Stimulated activated memory B cell treated with anti-CD40 and anti-IgM and Interleukin-4, amounts not matched to agents 10 μg/mL and 1 μg/mL and 100 μg/mL, for 72 hours (primary cell): ENCODE measurements at regions not wholly inside any gene's neighbourhood (a gene's known extent, or its start where the extent isn't known, plus 50 kb on each side); places are given as distances from the start of the nearest gene placed in this dataset.
"Not testable (repeated sequence)": the region's sequence is repeated elsewhere in the genome, so short reads cannot be mapped to it uniquely, and the experiment has no call there.

Experiments used
- ATAC-seq: fragments of 150-1000 bp; cut with Tn5 transposase; 2 replicates; pipeline ENCODE4 v1.10.0; 2021
- H3K27ac Mint-ChIP-seq: one replicate; pipeline ENCODE4 v1.8.0; 2022; ENCODE audit warnings: mild to moderate bottlenecking, mixed read lengths
- H3K27me3 Mint-ChIP-seq: one replicate; pipeline ENCODE4 v1.8.0; 2022; ENCODE audit warnings: mixed read lengths
- H3K36me3 Mint-ChIP-seq: one replicate; pipeline ENCODE4 v1.8.0; 2022; ENCODE audit warnings: mixed read lengths
- H3K4me1 Mint-ChIP-seq: one replicate; pipeline ENCODE4 v1.8.0; 2022; ENCODE audit warnings: mixed read lengths
- H3K4me3 Mint-ChIP-seq: one replicate; pipeline ENCODE4 v1.8.0; 2022; ENCODE audit warnings: mild to moderate bottlenecking, moderate library complexity, mixed read lengths
- H3K9me3 Mint-ChIP-seq: one replicate; pipeline ENCODE4 v1.8.0; 2022; ENCODE audit warnings: mixed read lengths

- ATAC-seq = no peak
- Mint-ChIP-seq H3K4me1 (no peaks in the 10 kb centered on the region), H3K36me3 (peaks cover 4% of the 10 kb centered on the region), H3K9me3 (peaks cover 9% of the 10 kb centered on the region), H3K4me3 (no peak overlapping the region), H3K27me3 (no peaks in the 10 kb centered on the region), H3K27ac (no peak overlapping the region)
Measured at GRCh38 chr5:40167283-40167682, 512.4 kb upstream of the PTGER4 start.

GRCh38 chr5:40166802-40167201 lies 512.9 kb upstream of the PTGER4 start:
- Mint-ChIP-seq H3K4me1 (no peaks in the 10 kb centered on the region), H3K27ac (no peak overlapping the region), H3K4me3 (no peak overlapping the region), H3K27me3 (no peaks in the 10 kb centered on the region), H3K36me3 (peaks cover 4% of the 10 kb centered on the region), H3K9me3 (peaks cover 9% of the 10 kb centered on the region)
- no peak for ATAC-seq

- Mint-ChIP-seq H3K4me3 (no peak overlapping the region), H3K27ac (no peak overlapping the region), H3K4me1 (no peaks in the 10 kb centered on the region), H3K27me3 (no peaks in the 10 kb centered on the region), H3K36me3 (peaks cover 4% of the 10 kb centered on the region), H3K9me3 (peaks cover 9% of the 10 kb centered on the region)
- ATAC-seq = no peak
Measured at GRCh38 chr5:40165789-40166728, 513.7 kb upstream of the PTGER4 start.

GRCh38 chr5:40165106-40165788 lies 514.5 kb upstream of the PTGER4 start:
- H3K4me1 Mint-ChIP-seq = no peaks in the 10 kb centered on the region
- H3K27me3 Mint-ChIP-seq = no peaks in the 10 kb centered on the region
- H3K4me3 Mint-ChIP-seq = no peak overlapping the region
- peaks cover 4% of the 10 kb centered on the region for H3K36me3 Mint-ChIP-seq
- peaks cover 5% of the 10 kb centered on the region for H3K9me3 Mint-ChIP-seq
- no peak overlapping the region for H3K27ac Mint-ChIP-seq
- ATAC-seq = no peak

GRCh38 chr5:40160435-40160834 lies 519.3 kb upstream of the PTGER4 start:
- no peaks in the 10 kb centered on the region for H3K36me3 Mint-ChIP-seq
- H3K4me3 Mint-ChIP-seq = no peak overlapping the region
- H3K4me1 Mint-ChIP-seq = no peaks in the 10 kb centered on the region
- no peak overlapping the region for H3K27ac Mint-ChIP-seq
- ATAC-seq = no peak
- no peaks in the 10 kb centered on the region for H3K27me3 Mint-ChIP-seq
- H3K9me3 Mint-ChIP-seq = peaks cover 6% of the 10 kb centered on the region

- Mint-ChIP-seq H3K27ac (no peak overlapping the region), H3K9me3 (peaks cover 3% of the 10 kb centered on the region), H3K4me1 (no peaks in the 10 kb centered on the region), H3K4me3 (no peak overlapping the region), H3K27me3 (no peaks in the 10 kb centered on the region), H3K36me3 (no peaks in the 10 kb centered on the region)
- no peak for ATAC-seq
Measured at GRCh38 chr5:40154194-40154593, 525.5 kb upstream of the PTGER4 start.

- no peak overlapping the region for H3K4me3 Mint-ChIP-seq
- no peaks in the 10 kb centered on the region for H3K27me3 Mint-ChIP-seq
- ATAC-seq = no peak
- H3K27ac Mint-ChIP-seq = no peak overlapping the region
- H3K9me3 Mint-ChIP-seq = peaks cover 3% of the 10 kb centered on the region
- H3K36me3 Mint-ChIP-seq = no peaks in the 10 kb centered on the region
- H3K4me1 Mint-ChIP-seq = no peaks in the 10 kb centered on the region
Measured at GRCh38 chr5:40150896-40151295, 528.8 kb upstream of the PTGER4 start.

GRCh38 chr5:40141896-40142295 lies 537.8 kb upstream of the PTGER4 start:
- no peak overlapping the region for H3K27ac Mint-ChIP-seq
- H3K27me3 Mint-ChIP-seq = no peaks in the 10 kb centered on the region
- H3K36me3 Mint-ChIP-seq = no peaks in the 10 kb centered on the region
- ATAC-seq = no peak
- H3K9me3 Mint-ChIP-seq = no peaks in the 10 kb centered on the region
- H3K4me1 Mint-ChIP-seq = no peaks in the 10 kb centered on the region
- no peak overlapping the region for H3K4me3 Mint-ChIP-seq

- Mint-ChIP-seq H3K9me3 (no peaks in the 10 kb centered on the region), H3K27ac (no peak overlapping the region), H3K4me3 (no peak overlapping the region), H3K36me3 (no peaks in the 10 kb centered on the region), H3K27me3 (no peaks in the 10 kb centered on the region), H3K4me1 (no peaks in the 10 kb centered on the region)
- ATAC-seq = no peak
Measured at GRCh38 chr5:40141418-40141817, 538.3 kb upstream of the PTGER4 start.

GRCh38 chr5:40137223-40137622 lies 542.5 kb upstream of the PTGER4 start:
- no peaks in the 10 kb centered on the region for H3K27me3 Mint-ChIP-seq
- H3K9me3 Mint-ChIP-seq = no peaks in the 10 kb centered on the region
- H3K36me3 Mint-ChIP-seq = no peaks in the 10 kb centered on the region
- no peak for ATAC-seq
- no peak overlapping the region for H3K4me3 Mint-ChIP-seq
- no peak overlapping the region for H3K27ac Mint-ChIP-seq
- H3K4me1 Mint-ChIP-seq = no peaks in the 10 kb centered on the region

GRCh38 chr5:40134883-40135520 lies 544.7 kb upstream of the PTGER4 start:
- Mint-ChIP-seq H3K4me1 (no peaks in the 10 kb centered on the region), H3K9me3 (no peaks in the 10 kb centered on the region), H3K36me3 (no peaks in the 10 kb centered on the region), H3K27ac (no peak overlapping the region), H3K27me3 (no peaks in the 10 kb centered on the region), H3K4me3 (no peak overlapping the region)
- ATAC-seq = no peak

GRCh38 chr5:40124367-40124766 lies 555.3 kb upstream of the PTGER4 start:
- Mint-ChIP-seq H3K4me3 (no peak overlapping the region), H3K4me1 (peaks cover 21% of the 10 kb centered on the region), H3K27me3 (no peaks in the 10 kb centered on the region), H3K36me3 (peaks cover 6% of the 10 kb centered on the region), H3K27ac (no peak overlapping the region), H3K9me3 (peaks cover 20% of the 10 kb centered on the region)
- no peak for ATAC-seq

GRCh38 chr5:40121236-40121635 lies 558.5 kb upstream of the PTGER4 start:
- Mint-ChIP-seq H3K9me3 (peaks cover 11% of the 10 kb centered on the region), H3K4me1 (peaks cover 9% of the 10 kb centered on the region), H3K36me3 (peaks cover 6% of the 10 kb centered on the region), H3K27me3 (no peaks in the 10 kb centered on the region), H3K4me3 (no peak overlapping the region), H3K27ac (no peak overlapping the region)
- ATAC-seq = no peak

GRCh38 chr5:40112875-40113274 lies 566.8 kb upstream of the PTGER4 start:
- Mint-ChIP-seq H3K27ac (no peak overlapping the region), H3K27me3 (no peaks in the 10 kb centered on the region), H3K36me3 (no peaks in the 10 kb centered on the region), H3K4me1 (no peaks in the 10 kb centered on the region), H3K4me3 (no peak overlapping the region), H3K9me3 (no peaks in the 10 kb centered on the region)
- no peak for ATAC-seq

- not testable (repeated sequence) for H3K4me1 Mint-ChIP-seq, H3K9me3 Mint-ChIP-seq, H3K4me3 Mint-ChIP-seq, H3K27ac Mint-ChIP-seq, H3K27me3 Mint-ChIP-seq, H3K36me3 Mint-ChIP-seq, ATAC-seq
Measured at GRCh38 chr5:40111036-40111435, 568.7 kb upstream of the PTGER4 start.
